RPMI7951 (cell line): ENCODE measurements at regions not wholly inside any gene's neighbourhood (a gene's known extent, or its start where the extent isn't known, plus 50 kb on each side); places are given as distances from the start of the nearest gene placed in this dataset.

Experiments used
- DNase-seq: peaks from one replicate; pipeline ENCODE4 v3.0.0-alpha.2; 2012; ENCODE audit warnings: low read depth

DNA sequence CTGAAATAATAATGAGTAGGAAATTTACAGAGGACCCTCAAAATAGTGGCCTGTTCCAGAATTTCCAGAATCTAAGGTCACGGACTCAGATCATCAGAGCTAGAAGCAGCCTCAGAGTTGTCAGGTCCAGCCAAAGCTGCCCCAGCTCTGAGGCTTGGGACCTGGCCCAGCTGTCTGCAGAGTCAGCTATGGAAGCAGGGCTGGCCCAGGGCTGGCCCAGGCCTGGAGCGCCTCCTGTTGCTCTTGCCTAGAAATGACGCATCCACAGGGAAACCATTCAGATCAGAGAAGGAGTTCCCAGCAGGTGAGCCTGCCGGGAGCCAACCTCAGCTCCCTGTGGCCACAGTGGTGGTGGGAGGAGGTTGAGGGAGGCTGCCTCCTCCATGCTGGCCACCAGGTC is 106.7 kb upstream of the ARL4C start:
- no peak for DNase-seq

DNA sequence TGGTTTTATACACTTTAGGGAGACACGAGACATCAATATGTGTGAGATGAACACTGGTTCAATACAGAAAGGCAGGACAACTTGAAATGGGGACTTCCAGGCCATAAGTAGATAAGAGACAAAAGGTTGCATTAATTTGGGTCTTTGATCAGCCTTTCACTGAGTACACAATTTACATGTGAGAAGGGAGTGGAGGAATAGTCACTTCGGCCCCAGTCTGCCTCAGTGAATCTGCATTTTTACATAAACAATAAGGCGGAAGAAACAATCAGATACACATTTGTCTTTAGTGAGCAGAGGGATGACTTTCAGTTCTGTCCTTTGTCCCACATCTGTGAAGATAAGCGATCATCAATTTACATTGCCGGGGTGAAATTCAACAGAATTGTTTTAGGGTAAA is 104.3 kb upstream of the ARL4C start:
- no peak for DNase-seq

- DNase-seq: no peak
These were observed 100.6 kb upstream of the ARL4C start for GRCh38 chr2:234597576-234597861.

DNA sequence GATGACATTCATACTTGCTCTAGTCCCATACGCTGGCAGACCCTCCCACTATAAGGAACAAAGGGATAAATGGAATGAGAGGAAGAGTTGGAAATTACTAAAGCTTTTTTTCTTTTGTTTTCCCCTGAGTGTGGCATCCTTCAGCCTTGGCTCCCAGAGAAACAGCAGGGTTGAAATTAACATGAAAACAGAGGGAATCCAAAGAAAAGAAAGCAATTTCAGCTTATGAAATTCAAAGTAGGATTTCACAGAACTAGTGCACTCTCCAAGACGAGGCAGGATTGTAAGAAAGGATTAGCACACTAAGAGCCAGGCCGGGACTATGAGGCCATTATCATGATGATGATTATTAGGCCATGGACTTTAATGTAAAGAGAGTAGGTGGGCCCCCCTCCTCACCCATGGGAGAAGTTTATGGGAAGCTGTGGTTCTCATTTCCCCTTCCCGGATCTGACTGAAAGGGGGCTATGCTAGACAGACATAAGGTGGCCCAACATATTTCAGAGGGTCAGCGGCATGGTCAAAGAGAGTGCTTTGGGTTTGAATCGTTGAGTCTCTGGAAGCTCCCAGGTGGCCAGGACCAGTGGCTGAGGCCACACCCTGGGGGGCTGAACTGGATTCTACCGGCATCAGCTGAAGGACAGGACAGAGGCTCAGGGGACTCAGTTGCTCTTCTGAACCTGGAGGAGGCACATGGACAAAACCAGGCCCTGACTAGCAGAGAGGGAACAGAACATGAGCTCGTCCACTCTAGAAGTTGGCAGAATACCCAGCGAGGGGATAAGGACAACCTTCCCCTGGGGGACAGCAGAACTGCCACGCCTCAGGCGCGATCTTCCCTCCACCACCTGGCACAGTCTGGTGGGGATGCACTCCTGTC is 100.1 kb upstream of the ARL4C start:
- no peak for DNase-seq

DNA sequence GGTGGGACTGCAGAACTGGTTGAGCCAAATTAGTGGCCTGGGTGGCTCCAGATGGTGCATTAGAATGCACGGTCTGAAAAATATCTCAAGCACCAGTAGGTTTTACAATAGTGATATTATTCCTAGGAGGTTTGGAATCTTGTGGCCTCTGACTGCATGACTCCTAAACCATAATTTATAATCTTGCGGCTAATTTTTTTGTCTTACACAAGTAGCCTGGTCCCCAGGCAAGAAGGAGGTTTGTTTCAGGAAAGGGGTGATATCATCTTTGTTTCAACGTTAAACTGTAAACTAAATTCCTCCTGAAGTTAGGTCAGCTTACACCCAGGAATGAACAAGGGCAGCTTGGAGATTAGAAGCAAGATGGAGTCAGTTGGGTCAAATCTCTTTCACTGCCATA is 98.9 kb upstream of the ARL4C start:
- DNase-seq: peak; percentile 88

DNA sequence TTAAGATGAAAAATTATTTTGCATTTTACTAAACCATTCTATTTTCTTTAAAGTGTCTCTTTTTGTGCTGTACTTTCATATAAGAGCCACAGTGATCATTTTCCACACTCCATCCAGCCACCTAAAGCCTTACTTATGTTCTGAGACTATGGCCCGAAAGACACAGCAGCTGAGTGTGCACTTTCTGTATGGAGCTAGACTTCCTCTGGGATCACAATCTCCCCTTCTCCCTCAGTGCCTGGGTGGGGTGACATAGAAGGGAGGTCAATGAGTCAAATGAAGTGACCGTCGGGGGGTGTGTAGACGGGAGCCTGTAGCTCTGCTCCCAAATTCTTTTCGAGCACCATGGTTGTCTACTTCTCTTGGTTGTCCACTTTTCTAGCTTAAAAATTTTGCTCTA is 97.8 kb upstream of the ARL4C start:
- DNase-seq: no peak

DNA sequence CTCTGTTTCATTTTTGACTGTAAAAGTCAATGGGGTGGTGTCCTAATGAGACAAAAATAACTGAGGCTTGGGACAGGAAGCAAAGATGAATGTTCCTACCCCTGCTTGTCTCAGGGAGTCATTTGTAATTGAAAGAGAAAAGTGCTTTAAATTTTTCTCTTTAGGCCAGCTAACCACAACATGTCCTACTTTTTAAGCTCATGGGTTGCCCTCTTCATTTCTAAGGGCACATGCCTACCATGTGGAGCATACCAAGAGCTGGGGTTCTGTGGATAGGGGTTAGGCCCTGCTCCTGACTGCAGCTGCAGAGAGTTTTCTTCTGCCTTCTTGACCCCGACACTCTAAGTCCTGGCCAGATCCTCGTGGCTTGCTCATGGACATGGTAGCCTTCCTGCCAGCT is 96.8 kb upstream of the ARL4C start:
- DNase-seq: peak; percentile 61

GRCh38 chr2:234592541-234592940 is 95.7 kb upstream of the ARL4C start:
- DNase-seq: no peak

GRCh38 chr2:234590076-234590475 is 93.2 kb upstream of the ARL4C start:
- DNase-seq: no peak

DNA sequence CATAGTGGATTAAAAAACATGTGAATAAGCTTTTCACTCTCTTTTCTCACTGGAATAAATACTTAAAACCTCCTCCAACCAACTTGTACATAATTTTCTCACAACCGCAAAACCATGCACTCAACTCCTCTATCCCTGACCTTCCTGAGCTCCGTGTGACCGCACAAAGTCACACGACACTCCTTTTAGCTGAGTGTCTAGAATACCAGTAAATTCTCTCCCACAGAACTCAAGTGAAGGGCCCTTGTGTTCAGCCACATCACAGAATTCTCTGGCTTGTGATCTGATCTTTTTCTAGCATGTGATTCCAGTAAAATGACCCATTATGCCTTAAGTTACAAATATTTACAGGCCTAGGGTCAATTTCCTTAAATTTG is 91.2 kb upstream of the ARL4C start:
- DNase-seq: peak; percentile 90

GRCh38 chr2:234587341-234588053 is 90.6 kb upstream of the ARL4C start:
- DNase-seq: peak; percentile 84

- DNase-seq: no peak
These were observed 86.5 kb upstream of the ARL4C start for GRCh38 chr2:234583331-234583730.

DNA sequence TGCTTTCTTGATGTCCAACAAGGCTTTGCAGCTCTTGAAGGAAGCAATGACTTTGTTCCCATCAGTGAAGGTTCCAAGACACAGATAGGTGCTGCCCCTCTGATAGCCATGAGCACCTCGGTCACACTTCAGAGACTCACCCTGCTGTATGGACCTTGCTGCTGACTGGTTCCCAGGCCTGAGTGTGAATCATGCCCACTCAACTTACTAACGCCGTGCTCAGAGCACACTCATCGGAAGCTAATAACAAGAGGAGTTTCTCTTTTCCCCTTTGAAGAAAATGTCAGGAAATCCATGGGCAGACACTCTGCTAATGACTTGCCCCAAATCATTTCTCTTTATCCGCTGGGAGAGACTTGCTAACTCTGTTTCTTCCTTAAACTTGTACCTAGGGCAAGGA is 83.8 kb upstream of the ARL4C start:
- DNase-seq: peak; percentile 22

GRCh38 chr2:234579231-234579962 is 82.5 kb upstream of the ARL4C start:
- peak; percentile 93 for DNase-seq

GRCh38 chr2:234578389-234578788 is 81.5 kb upstream of the ARL4C start:
- DNase-seq: no peak

GRCh38 chr2:234577191-234577590 is 80.3 kb upstream of the ARL4C start:
- peak; percentile 24 for DNase-seq

GRCh38 chr2:234571620-234572407 is 74.9 kb upstream of the ARL4C start:
- DNase-seq: peak; percentile 44

DNA sequence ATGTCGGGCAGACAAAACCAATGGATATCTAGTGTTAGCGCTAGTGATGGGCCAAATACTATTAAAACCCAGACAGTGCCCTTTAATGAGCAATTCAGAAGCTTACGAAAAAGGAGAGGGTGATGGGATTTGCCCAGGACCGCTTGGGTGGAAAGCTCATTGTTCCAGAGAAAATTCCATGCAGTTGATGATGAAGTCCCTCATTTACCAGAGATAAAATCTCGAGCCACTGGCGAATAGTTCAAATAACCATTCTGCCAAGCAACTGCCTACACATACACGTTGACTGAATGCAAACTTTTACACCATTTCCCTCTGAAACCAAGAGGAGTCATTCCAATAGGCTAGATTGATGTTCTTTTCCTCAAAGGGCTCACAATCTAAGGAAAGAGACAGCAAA is 73.6 kb upstream of the ARL4C start:
- no peak for DNase-seq

GRCh38 chr2:234569776-234570430 is 73.0 kb upstream of the ARL4C start:
- peak; percentile 37 for DNase-seq

DNA sequence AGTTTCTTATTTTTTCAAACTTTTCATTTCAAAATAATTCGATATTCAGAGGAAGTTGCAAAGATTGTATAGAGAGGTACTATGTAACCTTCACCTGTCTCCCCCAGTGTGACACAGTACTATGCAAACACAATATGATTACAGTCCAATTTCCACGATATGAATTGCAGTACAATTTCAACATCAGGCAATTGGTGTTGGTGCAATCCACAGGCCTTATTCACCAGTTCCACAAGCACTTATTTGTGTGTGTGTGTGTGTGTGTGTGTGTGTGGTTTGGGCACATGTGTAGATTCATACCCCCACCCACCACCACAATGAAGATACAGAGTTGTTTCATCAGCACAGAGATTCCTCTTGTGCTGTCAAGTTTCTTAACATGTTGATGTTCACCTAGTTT is 69.7 kb upstream of the ARL4C start:
- no peak for DNase-seq

- no peak for DNase-seq
These were observed 69.2 kb upstream of the ARL4C start for GRCh38 chr2:234565842-234566619.
